GM12878 (cell line): ENCODE measurements at regions not wholly inside any gene's neighbourhood (a gene's known extent, or its start where the extent isn't known, plus 50 kb on each side); places are given as distances from the start of the nearest gene placed in this dataset.
A peak's percentile ranks its signal among the peaks of the same experiment; 100 is the strongest.

Source experiments
- ATAC-seq: fragments of 200-7000 bp; cut with Tn5 transposase; 3 replicates; pipeline ENCODE4 v1.9.1; 2020; ENCODE audit warnings: mild to moderate bottlenecking, moderate library complexity
- BruUV-seq: library from RNA; stranded (reverse); fragments of 400-500 nt; replicated peaks from 2 replicates; lab custom pipeline; 2021; lab: Mats Ljungman, UMichigan
- CTCF ChIA-PET: fragments of 300-600 bp; sonication (Branson Sonifier 250); formaldehyde crosslinking; extraction: SDS; loops from one replicate; lab custom pipeline; 2021; ENCODE audit warnings: inconsistent platforms; lab: Yijun Ruan, JAX
- POLR2A ChIA-PET: fragments of 350-600 bp; formaldehyde crosslinking; extraction: SDS; loops from one replicate; lab custom pipeline; 2021; ENCODE audit warnings: inconsistent platforms; lab: Charles Lee
- RAD21 ChIA-PET: fragments of 300-600 bp; sonication (Branson Sonifier 250); formaldehyde crosslinking; loops from one replicate; lab custom pipeline; 2023; ENCODE audit warnings: antibody characterized with exemption; ENCODE audit not compliant: unreplicated experiment; lab: Charles Lee
- SMC1A ChIA-PET: fragments of 300-600 bp; sonication (Branson Sonifier 250); formaldehyde crosslinking; loops from one replicate; lab custom pipeline; 2023; ENCODE audit not compliant: unreplicated experiment, uncharacterized antibody; lab: Charles Lee
- DNase-seq: peaks from one replicate; pipeline ENCODE4 v3.0.0-alpha.2; 2011; ENCODE audit warnings: low read depth, low spot score
- FAIRE-seq: peaks from 3 replicates; lab custom pipeline; 2011; peaks lifted over from hg19 to GRCh38; lab: Jason Lieb, UNC
- H2AFZ ChIP-seq: 2 replicates; pipeline ENCODE4 v1.6.0; 2011; ENCODE audit warnings: low read depth, low read length, control low read depth; ENCODE audit not compliant: control insufficient read depth
- H3K27ac ChIP-seq: 2 replicates; pipeline ENCODE4 v1.5.1; 2011; ENCODE audit warnings: control low read depth; ENCODE audit not compliant: control insufficient read depth, insufficient read depth
- H3K27me3 ChIP-seq, 2 experiments: replicated peaks in 1 of 2; 2 replicates each; pipeline versions ENCODE4 v1.6.0 to v1.6.1; 2011; ENCODE audit warnings: low read length in 1 of 2; ENCODE audit not compliant: control insufficient read depth in 2 of 2, insufficient read depth in 2 of 2
- H3K36me3 ChIP-seq, 2 experiments: 2 replicates each; pipeline ENCODE4 v1.5.1; 2011; ENCODE audit warnings: low read length in 1 of 2; ENCODE audit not compliant: control insufficient read depth in 2 of 2, insufficient read depth in 2 of 2
- H3K4me1 ChIP-seq: 2 replicates; pipeline ENCODE4 v1.6.1; 2011; ENCODE audit warnings: mild to moderate bottlenecking, low read length, moderate library complexity, mixed read lengths; ENCODE audit not compliant: control insufficient read depth, insufficient read depth
- H3K4me2 ChIP-seq: 2 replicates; pipeline ENCODE4 v1.6.0; 2011; ENCODE audit warnings: control low read depth; ENCODE audit not compliant: control insufficient read depth, insufficient read depth
- H3K4me3 ChIP-seq: fragments of 200-600 bp; sonication (generic); 2 replicates; pipeline ENCODE4 v1.5.1; 2016
- H3K79me2 ChIP-seq: 2 replicates; pipeline ENCODE4 v1.6.0; 2011; ENCODE audit warnings: low read length; ENCODE audit not compliant: control insufficient read depth, insufficient read depth
- H3K9ac ChIP-seq: 2 replicates; pipeline ENCODE4 v1.8.0; 2011; ENCODE audit warnings: low read length, control low read depth, mixed read lengths; ENCODE audit not compliant: control insufficient read depth, insufficient read depth
- H3K9me3 ChIP-seq: replicated peaks from 3 replicates; pipeline ENCODE4 v1.5.1; 2011; ENCODE audit warnings: mild to moderate bottlenecking, low read length; ENCODE audit not compliant: control insufficient read depth, insufficient read depth
- H4K20me1 ChIP-seq: 2 replicates; pipeline ENCODE4 v1.6.0; 2011; ENCODE audit not compliant: control insufficient read depth, insufficient read depth
- CBX3 ChIP-seq: fragments of 200-600 bp; sonication (generic); IDR thresholded peaks from 2 replicates; pipeline ENCODE4 v1.6.1; 2016; ENCODE audit warnings: low read depth, borderline replicate concordance
- CHD1 ChIP-seq: IDR thresholded peaks from 2 replicates; pipeline ENCODE4 v1.6.1; 2012; ENCODE audit warnings: low read depth, low read length, improper control_type of control experiment
- CREB1 ChIP-seq: IDR thresholded peaks from 2 replicates; pipeline ENCODE4 v1.6.1; 2012; ENCODE audit warnings: low read depth, mild to moderate bottlenecking, inconsistent platforms
- HDGF ChIP-seq: fragments of 450-650 bp; IDR thresholded peaks from 2 replicates; pipeline ENCODE4 v1.6.1; 2016; ENCODE audit warnings: antibody characterized with exemption
- RBBP5 ChIP-seq: fragments of 200-600 bp; sonication (generic); conservative IDR thresholded peaks from 2 replicates; pipeline ENCODE4 v1.6.1; 2016
- WGBS: methylation state at CpG from one replicate; pipeline ENCODE4 v1.1.6; 2016; ENCODE audit warnings: low lambda C conversion rate; ENCODE audit not compliant: insufficient replicate concordance, insufficient coverage; ENCODE audit errors: missing lambda C conversion rate; 5-methylcytosine and 5-hydroxymethylcytosine counted together
- in situ Hi-C: fragments of 300-500 bp; cut with MboI; formaldehyde crosslinking; loops from 9 replicates; pipeline ENCODE4 v1.14.3; 2018; ENCODE audit warnings: mixed read lengths
- intact Hi-C: fragments of 100-400 bp; cut with micrococcal nuclease; formaldehyde crosslinking; loops from one replicate; pipeline ENCODE4 v1.14.2; 2022; ENCODE audit not compliant: unreplicated experiment
- TF ChIP-seq, protein P1 (sequence below): IDR thresholded peaks from 2 replicates; pipeline ENCODE4 v1.6.1; 2012; ENCODE audit warnings: improper control_type of control experiment, low read depth, low read length; ENCODE audit not compliant: insufficient replicate concordance

DNA sequence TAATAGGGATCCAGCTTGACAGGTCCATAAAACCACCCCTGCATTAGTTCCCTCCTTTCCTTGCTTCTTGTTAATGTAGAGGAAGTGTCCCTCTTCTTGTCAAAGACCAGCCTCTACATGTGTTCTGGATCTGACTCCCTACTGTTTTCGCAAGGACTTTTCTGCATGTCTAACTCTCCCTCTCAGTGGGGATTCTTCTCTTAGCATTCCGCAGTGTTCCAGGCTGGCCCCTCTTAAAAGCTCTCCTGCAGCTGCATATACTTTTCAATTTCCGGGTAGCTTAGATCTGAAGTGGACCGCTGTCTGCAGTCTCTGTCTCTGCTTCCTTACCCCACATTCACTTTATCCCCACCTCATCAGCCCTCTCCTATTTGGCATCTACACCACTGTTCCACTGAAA is 96.1 kb upstream of the MAN1A1 start:
- intact Hi-C loops: loop anchor here (10.0 kb wide), 1 partner anchor 89 kb away; no protein-coding TSS in a partner anchor

More for the DNA sequence above, 96.1 kb upstream of the MAN1A1 start:
- CTCF ChIA-PET: no interaction called here
- Histone ChIP-seq H3K36me3 (no peaks in the 10 kb centered on the region), H3K9me3 (peaks cover 2% of the 10 kb centered on the region; the same call in 2 of the 3 replicates), H3K79me2 (no peaks in the 10 kb centered on the region), H4K20me1 (no peaks in the 10 kb centered on the region), H3K27ac (peak overlapping the region; percentile 0; the same call in 1 of the 2 replicates), H3K4me1 (peaks cover 53% of the 10 kb centered on the region), H3K4me3 (no peak overlapping the region), H2AFZ (peak overlapping the region; percentile 47; the same call in 1 of the 2 replicates), H3K9ac (no peak overlapping the region), H3K4me2 (peak overlapping the region; percentile 22; the same call in 1 of the 2 replicates), H3K27me3 (no peaks in the 10 kb centered on the region)
- RAD21 ChIA-PET: interaction anchor here (1.0 kb wide), 1 partner anchor 125 kb away, joined by 3 read pairs; no protein-coding TSS in a partner anchor
- TF ChIP-seq RBBP5 (no peak), CHD1 (no peak), CREB1 (no peak), HDGF (no peak), CBX3 (no peak)
- TF ChIP-seq, protein P1, sequence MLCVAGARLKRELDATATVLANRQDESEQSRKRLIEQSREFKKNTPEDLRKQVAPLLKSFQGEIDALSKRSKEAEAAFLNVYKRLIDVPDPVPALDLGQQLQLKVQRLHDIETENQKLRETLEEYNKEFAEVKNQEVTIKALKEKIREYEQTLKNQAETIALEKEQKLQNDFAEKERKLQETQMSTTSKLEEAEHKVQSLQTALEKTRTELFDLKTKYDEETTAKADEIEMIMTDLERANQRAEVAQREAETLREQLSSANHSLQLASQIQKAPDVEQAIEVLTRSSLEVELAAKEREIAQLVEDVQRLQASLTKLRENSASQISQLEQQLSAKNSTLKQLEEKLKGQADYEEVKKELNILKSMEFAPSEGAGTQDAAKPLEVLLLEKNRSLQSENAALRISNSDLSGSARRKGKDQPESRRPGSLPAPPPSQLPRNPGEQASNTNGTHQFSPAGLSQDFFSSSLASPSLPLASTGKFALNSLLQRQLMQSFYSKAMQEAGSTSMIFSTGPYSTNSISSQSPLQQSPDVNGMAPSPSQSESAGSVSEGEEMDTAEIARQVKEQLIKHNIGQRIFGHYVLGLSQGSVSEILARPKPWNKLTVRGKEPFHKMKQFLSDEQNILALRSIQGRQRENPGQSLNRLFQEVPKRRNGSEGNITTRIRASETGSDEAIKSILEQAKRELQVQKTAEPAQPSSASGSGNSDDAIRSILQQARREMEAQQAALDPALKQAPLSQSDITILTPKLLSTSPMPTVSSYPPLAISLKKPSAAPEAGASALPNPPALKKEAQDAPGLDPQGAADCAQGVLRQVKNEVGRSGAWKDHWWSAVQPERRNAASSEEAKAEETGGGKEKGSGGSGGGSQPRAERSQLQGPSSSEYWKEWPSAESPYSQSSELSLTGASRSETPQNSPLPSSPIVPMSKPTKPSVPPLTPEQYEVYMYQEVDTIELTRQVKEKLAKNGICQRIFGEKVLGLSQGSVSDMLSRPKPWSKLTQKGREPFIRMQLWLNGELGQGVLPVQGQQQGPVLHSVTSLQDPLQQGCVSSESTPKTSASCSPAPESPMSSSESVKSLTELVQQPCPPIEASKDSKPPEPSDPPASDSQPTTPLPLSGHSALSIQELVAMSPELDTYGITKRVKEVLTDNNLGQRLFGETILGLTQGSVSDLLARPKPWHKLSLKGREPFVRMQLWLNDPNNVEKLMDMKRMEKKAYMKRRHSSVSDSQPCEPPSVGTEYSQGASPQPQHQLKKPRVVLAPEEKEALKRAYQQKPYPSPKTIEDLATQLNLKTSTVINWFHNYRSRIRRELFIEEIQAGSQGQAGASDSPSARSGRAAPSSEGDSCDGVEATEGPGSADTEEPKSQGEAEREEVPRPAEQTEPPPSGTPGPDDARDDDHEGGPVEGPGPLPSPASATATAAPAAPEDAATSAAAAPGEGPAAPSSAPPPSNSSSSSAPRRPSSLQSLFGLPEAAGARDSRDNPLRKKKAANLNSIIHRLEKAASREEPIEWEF: no peak
- in situ Hi-C loops: no loop called here
- BruUV-seq: no TSS peak
- ATAC-seq (no peak), DNase-seq (no peak), FAIRE-seq (no peak)
- POLR2A ChIA-PET: no interaction called here
- WGBS: 95% methylated on average over 4 of the region's 4 CpGs
- SMC1A ChIA-PET: interaction anchor here (1.1 to 12.9 kb wide), 4 partner anchors 10 to 79 kb away, joined by 3 to 109 read pairs (median 14); no protein-coding TSS in a partner anchor
